Endodermal cell (in vitro differentiated cells): ENCODE measurements at regions not wholly inside any gene's neighbourhood (a gene's known extent, or its start where the extent isn't known, plus 50 kb on each side); places are given as distances from the start of the nearest gene placed in this dataset.

Source experiments
- DNase-seq: peaks from one replicate; pipeline ENCODE4 v3.0.0-alpha.2; 2017
- H3K27ac ChIP-seq: 2 replicates; pipeline ENCODE4 v1.5.1; 2013; ENCODE audit warnings: mild to moderate bottlenecking, low read depth, low read length, moderate library complexity
- H3K27me3 ChIP-seq: 2 replicates; pipeline ENCODE4 v1.6.1; 2013; ENCODE audit warnings: mild to moderate bottlenecking, low read length, moderate library complexity; ENCODE audit not compliant: insufficient read depth, control insufficient read depth, poor library complexity, severe bottlenecking
- H3K36me3 ChIP-seq: 2 replicates; pipeline ENCODE4 v1.7.0; 2013; ENCODE audit warnings: mild to moderate bottlenecking, low read length, moderate library complexity; ENCODE audit not compliant: control insufficient read depth, insufficient read depth
- H3K4me1 ChIP-seq: one replicate; pipeline ENCODE4 v1.7.0; 2013; ENCODE audit warnings: low read length; ENCODE audit not compliant: control insufficient read depth, insufficient read depth
- H3K4me3 ChIP-seq: 2 replicates; pipeline ENCODE4 v1.5.1; 2013; ENCODE audit warnings: mild to moderate bottlenecking, low read length, moderate library complexity
- H3K9ac ChIP-seq: 2 replicates; pipeline ENCODE4 v1.6.1; 2013; ENCODE audit warnings: mild to moderate bottlenecking, low read length, moderate library complexity; ENCODE audit not compliant: poor library complexity, severe bottlenecking; ENCODE audit errors: extremely low read depth
- H3K9me3 ChIP-seq: 2 replicates; pipeline ENCODE4 v1.6.1; 2013; ENCODE audit warnings: mild to moderate bottlenecking, low read length, moderate library complexity; ENCODE audit not compliant: control insufficient read depth
- H3K27ac Mint-ChIP-seq: 2 replicates; pipeline ENCODE4 v1.8.0; 2020; ENCODE audit warnings: mixed read lengths
- H3K27me3 Mint-ChIP-seq: 2 replicates; pipeline ENCODE4 v1.8.0; 2021; ENCODE audit warnings: mild to moderate bottlenecking, mixed read lengths; ENCODE audit not compliant: insufficient read depth
- H3K36me3 Mint-ChIP-seq: 2 replicates; pipeline ENCODE4 v1.8.0; 2020; ENCODE audit warnings: low read depth, mixed read lengths
- H3K4me1 Mint-ChIP-seq: 2 replicates; pipeline ENCODE4 v1.8.0; 2020; ENCODE audit warnings: mixed read lengths
- H3K4me3 Mint-ChIP-seq: 2 replicates; pipeline ENCODE4 v1.8.0; 2020; ENCODE audit warnings: mild to moderate bottlenecking, moderate library complexity, mixed read lengths
- H3K9me3 Mint-ChIP-seq: 2 replicates; pipeline ENCODE4 v1.8.0; 2020; ENCODE audit warnings: mild to moderate bottlenecking, mixed read lengths
- CTCF ChIP-seq: fragments of 200-600 bp; sonication (generic); conservative IDR thresholded peaks from 2 replicates; pipeline ENCODE4 v1.5.0; 2021; ENCODE audit warnings: antibody characterized with exemption, mild to moderate bottlenecking
- WGBS, 2 experiments: methylation state at CpG; one replicate each; pipeline versions ENCODE4 v1.1.5 to v1.1.7; 2013; ENCODE audit warnings: missing lambda C conversion rate in 2 of 2, mixed read lengths in 1 of 2; ENCODE audit not compliant: insufficient coverage in 1 of 2, insufficient read length in 1 of 2; 5-methylcytosine and 5-hydroxymethylcytosine counted together

GRCh38 chr15:70530906-70531305 lies 232.5 kb downstream of the UACA start:
- H3K4me3 Mint-ChIP-seq = no peak overlapping the region
- no peaks in the 10 kb centered on the region for H3K9me3 ChIP-seq
- H3K4me1 Mint-ChIP-seq = peaks cover 15% of the 10 kb centered on the region
- peak; percentile 28 for DNase-seq
- no peaks in the 10 kb centered on the region for H3K9me3 Mint-ChIP-seq
- H3K36me3 Mint-ChIP-seq = no peaks in the 10 kb centered on the region
- H3K27me3 ChIP-seq = peaks cover 11% of the 10 kb centered on the region
- TF ChIP-seq CTCF = no peak
- H3K9ac ChIP-seq = no peak overlapping the region
- peaks cover 12% of the 10 kb centered on the region for H3K27me3 Mint-ChIP-seq
- H3K4me1 ChIP-seq = peaks cover 10% of the 10 kb centered on the region
- no peaks in the 10 kb centered on the region for H3K36me3 ChIP-seq
- H3K27ac ChIP-seq = no peak overlapping the region
- no peak overlapping the region for H3K27ac Mint-ChIP-seq
- H3K4me3 ChIP-seq = no peak overlapping the region
- 90% methylated on average over 7 to 8 of the region's 8 CpGs for WGBS, 2 experiments

- no peak for DNase-seq
- peaks cover 12% of the 10 kb centered on the region for H3K27me3 Mint-ChIP-seq
- H3K4me1 Mint-ChIP-seq = peaks cover 15% of the 10 kb centered on the region
- Histone ChIP-seq H3K9ac (no peak overlapping the region), H3K27me3 (peaks cover 11% of the 10 kb centered on the region), H3K36me3 (no peaks in the 10 kb centered on the region), H3K27ac (no peak overlapping the region), H3K9me3 (no peaks in the 10 kb centered on the region), H3K4me3 (no peak overlapping the region), H3K4me1 (peaks cover 10% of the 10 kb centered on the region)
- H3K9me3 Mint-ChIP-seq = no peaks in the 10 kb centered on the region
- WGBS, 2 experiments = 80 to 86% methylated on average over 4 of the region's 4 CpGs
- no peaks in the 10 kb centered on the region for H3K36me3 Mint-ChIP-seq
- TF ChIP-seq CTCF = no peak
- H3K27ac Mint-ChIP-seq = no peak overlapping the region
- no peak overlapping the region for H3K4me3 Mint-ChIP-seq
These were observed 232.9 kb downstream of the UACA start for GRCh38 chr15:70530503-70530902.

- WGBS, 2 experiments = 76% methylated on average over 5 of the region's 5 CpGs; no CpG with 5 or more reads in 1 of the 2 experiments
- DNase-seq = no peak
- Histone ChIP-seq H3K4me3 (no peak overlapping the region), H3K27ac (no peak overlapping the region), H3K4me1 (peaks cover 10% of the 10 kb centered on the region), H3K27me3 (peaks cover 11% of the 10 kb centered on the region), H3K9ac (no peak overlapping the region), H3K36me3 (no peaks in the 10 kb centered on the region), H3K9me3 (no peaks in the 10 kb centered on the region)
- Mint-ChIP-seq H3K27ac (no peak overlapping the region), H3K36me3 (no peaks in the 10 kb centered on the region), H3K27me3 (peaks cover 12% of the 10 kb centered on the region), H3K9me3 (no peaks in the 10 kb centered on the region), H3K4me3 (no peak overlapping the region), H3K4me1 (peaks cover 15% of the 10 kb centered on the region)
- no peak for TF ChIP-seq CTCF
These were observed 233.3 kb downstream of the UACA start for GRCh38 chr15:70530017-70530499.
